SK-N-MC (cell line): ENCODE measurements at regions not wholly inside any gene's neighbourhood (a gene's known extent, or its start where the extent isn't known, plus 50 kb on each side); places are given as distances from the start of the nearest gene placed in this dataset.

Experiments used
- DNase-seq: peaks from one replicate; pipeline ENCODE4 v3.0.0-alpha.2; 2011; ENCODE audit warnings: low read depth, low spot score
- H3K27ac ChIP-seq: fragments of 200-600 bp; sonication (generic); 2 replicates; pipeline ENCODE4 v1.5.1; 2016; ENCODE audit warnings: mixed run types
- H3K36me3 ChIP-seq: fragments of 200-600 bp; sonication (generic); 2 replicates; pipeline ENCODE4 v1.6.1; 2017; ENCODE audit warnings: antibody characterized with exemption, low read length, mixed read lengths; ENCODE audit not compliant: insufficient read depth
- H3K4me3 ChIP-seq: fragments of 200-600 bp; sonication (generic); 2 replicates; pipeline ENCODE4 v1.5.1; 2016
- H3K9ac ChIP-seq: fragments of 200-600 bp; sonication (generic); 2 replicates; pipeline ENCODE4 v1.8.0; 2017; ENCODE audit warnings: mixed run types, mixed read lengths; ENCODE audit not compliant: insufficient read length
- H3K9me3 ChIP-seq: fragments of 200-600 bp; sonication (generic); 2 replicates; pipeline ENCODE4 v1.6.1; 2017; ENCODE audit warnings: low read depth, mild to moderate bottlenecking, antibody characterized with exemption, low read length, moderate library complexity, mixed read lengths
- EZH2 ChIP-seq: fragments of 200-600 bp; sonication (generic); IDR thresholded peaks from one replicate; pipeline ENCODE4 v1.6.1; 2017; ENCODE audit warnings: antibody characterized with exemption
- FOXP2 ChIP-seq: optimal IDR thresholded peaks from 2 replicates; pipeline ENCODE3; 2011; ENCODE audit warnings: mild to moderate bottlenecking, moderate library complexity; ENCODE audit not compliant: insufficient read depth; ENCODE audit errors: extremely low read length, control extremely low read depth
- POLR2AphosphoS5 ChIP-seq: IDR thresholded peaks from 2 replicates; pipeline ENCODE4 v1.6.1; 2012; ENCODE audit warnings: mild to moderate bottlenecking, low read depth, low read length, borderline replicate concordance

- TF ChIP-seq FOXP2, result no peak
- no peak for TF ChIP-seq EZH2
- TF ChIP-seq POLR2AphosphoS5, result no peak
- Histone ChIP-seq H3K9ac (no peak overlapping the region), H3K9me3 (no peaks in the 10 kb centered on the region), H3K4me3 (no peak overlapping the region), H3K36me3 (no peaks in the 10 kb centered on the region), H3K27ac (no peak overlapping the region)
- DNase-seq, result no peak
These were observed 208.7 kb downstream of the LACC1 start for GRCh38 chr13:44088411-44088810.

- TF ChIP-seq POLR2AphosphoS5, result no peak
- Histone ChIP-seq H3K9me3 (no peaks in the 10 kb centered on the region), H3K9ac (no peak overlapping the region), H3K4me3 (no peak overlapping the region), H3K36me3 (no peaks in the 10 kb centered on the region), H3K27ac (no peak overlapping the region)
- no peak for DNase-seq
These were observed 209.3 kb downstream of the LACC1 start for GRCh38 chr13:44088991-44089413.

- DNase-seq, result no peak
- Histone ChIP-seq H3K9ac (no peak overlapping the region), H3K27ac (no peak overlapping the region), H3K36me3 (no peaks in the 10 kb centered on the region), H3K4me3 (no peak overlapping the region), H3K9me3 (no peaks in the 10 kb centered on the region)
- TF ChIP-seq EZH2 (no peak), FOXP2 (no peak), POLR2AphosphoS5 (no peak)
These were observed 209.7 kb downstream of the LACC1 start for GRCh38 chr13:44089452-44089851.

GRCh38 chr13:44092078-44092970 lies 212.6 kb downstream of the LACC1 start:
- DNase-seq, result no peak
- H3K9me3 ChIP-seq, result no peaks in the 10 kb centered on the region

DNA sequence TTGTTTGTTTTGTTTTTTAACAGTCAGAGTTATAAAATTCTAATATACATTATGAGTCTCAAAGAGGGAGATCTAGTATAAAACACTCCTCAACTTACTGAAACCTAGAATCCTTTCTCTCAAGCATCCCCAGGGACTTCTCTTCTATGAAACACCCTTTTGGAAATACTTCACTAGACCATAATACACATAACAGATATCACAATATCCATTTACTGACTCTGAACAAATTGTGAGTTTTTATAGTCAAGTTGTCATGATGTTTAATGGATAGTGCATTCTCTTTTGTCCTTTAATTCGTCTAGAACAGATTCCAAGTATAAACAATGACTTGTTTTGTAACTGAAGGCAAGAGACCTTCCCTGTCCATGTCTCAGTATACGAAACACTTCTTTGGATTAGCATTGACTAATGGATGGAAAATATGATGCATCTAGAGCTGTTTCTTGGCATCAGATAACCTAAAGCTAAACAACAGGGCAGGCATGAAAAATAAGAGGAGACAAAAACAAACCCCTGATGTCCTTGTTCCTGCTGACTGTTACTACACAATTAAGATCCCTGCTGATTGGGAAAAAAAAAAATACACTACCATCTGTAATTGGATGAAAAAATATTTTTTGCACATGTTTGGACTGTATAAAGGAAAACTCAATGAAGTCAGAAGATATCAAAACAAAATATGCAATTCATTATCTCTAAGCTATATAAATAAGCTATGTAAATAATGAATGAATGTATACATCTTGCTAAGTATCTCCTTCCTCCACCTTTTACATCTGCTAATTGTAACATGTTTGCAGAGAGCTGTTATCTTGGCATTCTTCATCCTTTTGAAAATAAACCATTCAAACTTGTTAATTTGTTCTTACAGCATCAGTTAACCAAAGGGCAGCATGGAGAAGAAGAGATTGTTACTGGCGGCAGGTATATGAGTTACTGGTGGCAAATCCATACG lies 214.2 kb downstream of the LACC1 start:
- no peak overlapping the region for H3K27ac ChIP-seq
- TF ChIP-seq FOXP2 (no peak), POLR2AphosphoS5 (no peak), EZH2 (no peak)
- H3K4me3 ChIP-seq, result no peak overlapping the region
- no peaks in the 10 kb centered on the region for H3K9me3 ChIP-seq
- H3K36me3 ChIP-seq, result no peaks in the 10 kb centered on the region
- DNase-seq, result no peak
- H3K9ac ChIP-seq, result no peak overlapping the region

More at GRCh38 chr13:44092078-44092970, 212.6 kb downstream of the LACC1 start:
- H3K9ac ChIP-seq, result peak overlapping the region; percentile 24
- H3K27ac ChIP-seq, result peak overlapping the region; percentile 87
- no peaks in the 10 kb centered on the region for H3K36me3 ChIP-seq
- peak overlapping the region; percentile 23 for H3K4me3 ChIP-seq
- TF ChIP-seq EZH2 (no peak), FOXP2 (no peak), POLR2AphosphoS5 (no peak)

DNA sequence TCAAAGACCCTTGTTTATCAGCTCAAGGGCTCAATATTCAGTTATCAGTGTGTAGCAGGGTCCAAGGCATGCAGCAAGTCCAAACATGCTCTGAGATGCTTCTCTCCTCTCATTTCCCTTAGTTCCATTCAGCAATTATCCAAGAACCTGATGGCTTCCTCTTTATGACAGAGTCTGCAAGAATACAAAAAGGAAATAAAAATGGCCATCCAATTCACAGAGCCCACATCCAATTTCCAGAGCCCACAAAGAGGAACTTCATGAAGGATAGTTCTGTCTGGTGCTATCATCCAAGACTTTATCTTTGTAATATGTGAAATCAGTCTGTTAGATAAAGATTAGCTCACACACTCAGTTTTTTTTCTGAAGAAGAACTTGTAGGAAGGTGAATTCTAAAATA lies 217.2 kb downstream of the LACC1 start:
- H3K27ac ChIP-seq, result no peak overlapping the region
- no peak overlapping the region for H3K4me3 ChIP-seq
- H3K9ac ChIP-seq, result no peak overlapping the region
- DNase-seq, result no peak
- no peak for TF ChIP-seq EZH2
- no peak for TF ChIP-seq POLR2AphosphoS5
- no peak for TF ChIP-seq FOXP2
- H3K9me3 ChIP-seq, result peaks cover 2% of the 10 kb centered on the region; the same call in 1 of the 2 replicates
- H3K36me3 ChIP-seq, result no peaks in the 10 kb centered on the region

DNA sequence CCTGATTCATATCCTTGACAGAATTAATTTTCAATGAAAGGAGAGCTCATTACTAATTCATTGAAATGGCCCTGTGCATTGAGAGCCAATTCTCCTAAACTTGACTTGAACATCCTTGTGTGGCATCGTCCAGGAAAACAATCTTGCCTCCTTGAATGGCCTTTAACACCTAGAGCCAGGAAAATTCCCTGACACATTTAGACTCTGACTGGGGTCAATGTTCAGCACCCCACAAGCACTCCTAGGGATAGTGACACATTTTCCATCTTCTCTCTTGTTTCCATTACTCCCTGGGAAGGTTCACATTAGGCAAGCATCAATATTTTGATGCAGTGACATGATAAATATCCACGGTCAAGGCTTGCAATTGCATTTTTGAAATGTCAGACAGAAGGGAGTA lies 218.9 kb downstream of the LACC1 start:
- Histone ChIP-seq H3K9me3 (peaks cover 4% of the 10 kb centered on the region; the same call in 1 of the 2 replicates), H3K27ac (no peak overlapping the region), H3K36me3 (no peaks in the 10 kb centered on the region), H3K4me3 (no peak overlapping the region), H3K9ac (no peak overlapping the region)
- no peak for DNase-seq
- TF ChIP-seq EZH2 (no peak), FOXP2 (no peak), POLR2AphosphoS5 (no peak)

GRCh38 chr13:44101347-44102083 lies 221.8 kb downstream of the LACC1 start:
- no peak for DNase-seq
- Histone ChIP-seq H3K9me3 (peaks cover 4% of the 10 kb centered on the region; the same call in 1 of the 2 replicates), H3K4me3 (no peak overlapping the region), H3K27ac (no peak overlapping the region), H3K36me3 (no peaks in the 10 kb centered on the region), H3K9ac (no peak overlapping the region)
- TF ChIP-seq EZH2, result no peak
